ENCODE measurements at regions not wholly inside any gene's neighbourhood (a gene's known extent, or its start where the extent isn't known, plus 50 kb on each side); places are given as distances from the start of the nearest gene placed in this dataset.
A peak's percentile ranks its signal among the peaks of the same experiment; 100 is the strongest.

- TF ChIP-seq, protein P1, sequence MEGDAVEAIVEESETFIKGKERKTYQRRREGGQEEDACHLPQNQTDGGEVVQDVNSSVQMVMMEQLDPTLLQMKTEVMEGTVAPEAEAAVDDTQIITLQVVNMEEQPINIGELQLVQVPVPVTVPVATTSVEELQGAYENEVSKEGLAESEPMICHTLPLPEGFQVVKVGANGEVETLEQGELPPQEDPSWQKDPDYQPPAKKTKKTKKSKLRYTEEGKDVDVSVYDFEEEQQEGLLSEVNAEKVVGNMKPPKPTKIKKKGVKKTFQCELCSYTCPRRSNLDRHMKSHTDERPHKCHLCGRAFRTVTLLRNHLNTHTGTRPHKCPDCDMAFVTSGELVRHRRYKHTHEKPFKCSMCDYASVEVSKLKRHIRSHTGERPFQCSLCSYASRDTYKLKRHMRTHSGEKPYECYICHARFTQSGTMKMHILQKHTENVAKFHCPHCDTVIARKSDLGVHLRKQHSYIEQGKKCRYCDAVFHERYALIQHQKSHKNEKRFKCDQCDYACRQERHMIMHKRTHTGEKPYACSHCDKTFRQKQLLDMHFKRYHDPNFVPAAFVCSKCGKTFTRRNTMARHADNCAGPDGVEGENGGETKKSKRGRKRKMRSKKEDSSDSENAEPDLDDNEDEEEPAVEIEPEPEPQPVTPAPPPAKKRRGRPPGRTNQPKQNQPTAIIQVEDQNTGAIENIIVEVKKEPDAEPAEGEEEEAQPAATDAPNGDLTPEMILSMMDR (IDR thresholded peaks at IDR 0.05 in 8 of 11, conservative IDR thresholded peaks at IDR 0.05 in 3 of 11) = no peak
- TF ChIP-seq POLR2A (IDR thresholded peaks at IDR 0.05) = no peak
- peak in 1 of 3 donors; percentile 27 for TF ChIP-seq POLR2AphosphoS5 (IDR thresholded peaks at IDR 0.05)
Measured at GRCh38 chr3:101936419-101937356, 87.4 kb downstream of the NFKBIZ start.

Measured in spleen (tissue), 7 donors.